ENCODE measurements at regions not wholly inside any gene's neighbourhood (a gene's known extent, or its start where the extent isn't known, plus 50 kb on each side); places are given as distances from the start of the nearest gene placed in this dataset.

GRCh38 chr3:135447483-135447882 lies 518.0 kb upstream of the PPP2R3A start:
- TF ChIP-seq POLR2A (IDR thresholded peaks at IDR 0.05) (no peak), CTCF (IDR thresholded peaks at IDR 0.05) (no peak)

All from uterus (tissue), 2 donors.